A673 (cell line): ENCODE measurements at regions not wholly inside any gene's neighbourhood (a gene's known extent, or its start where the extent isn't known, plus 50 kb on each side); places are given as distances from the start of the nearest gene placed in this dataset.
"Not testable (repeated sequence)": the region's sequence is repeated elsewhere in the genome, so short reads cannot be mapped to it uniquely, and the experiment has no call there.

Experiments
- BruUV-seq: library from RNA; stranded (reverse); fragments of 400-500 nt; replicated peaks from 2 replicates; lab custom pipeline; 2021; lab: Mats Ljungman, UMichigan
- CTCF ChIA-PET: fragments of 300-600 bp; sonication (Branson Sonifier 250); formaldehyde crosslinking; loops from one replicate; lab custom pipeline; 2022; ENCODE audit warnings: antibody characterized with exemption; lab: Charles Lee
- POLR2A ChIA-PET: fragments of 300-600 bp; sonication (Branson Sonifier 250); formaldehyde crosslinking; loops from one replicate; lab custom pipeline; 2022; ENCODE audit warnings: antibody characterized with exemption; ENCODE audit not compliant: low non-redundant PET; lab: Charles Lee
- DNase-seq: peaks from one replicate; pipeline ENCODE4 v3.0.0-alpha.2; 2015; ENCODE audit warnings: low spot score
- H3K27ac ChIP-seq: fragments of 200-600 bp; sonication (generic); 2 replicates; pipeline ENCODE4 v1.5.1; 2016; ENCODE audit warnings: mixed run types, low read depth, mild to moderate bottlenecking, mixed read lengths, antibody characterized with exemption, low read length; ENCODE audit not compliant: poor library complexity, severe bottlenecking
- H3K27me3 ChIP-seq: fragments of 200-600 bp; sonication (generic); replicated peaks from 2 replicates; pipeline ENCODE4 v1.6.1; 2017; ENCODE audit warnings: mixed run types, low read depth, mild to moderate bottlenecking, mixed read lengths, antibody characterized with exemption, low read length; ENCODE audit not compliant: insufficient read depth, poor library complexity
- H3K36me3 ChIP-seq: fragments of 200-600 bp; sonication (generic); 2 replicates; pipeline ENCODE4 v1.6.1; 2016; ENCODE audit warnings: mixed run types, mild to moderate bottlenecking, mixed read lengths, antibody characterized with exemption, low read length; ENCODE audit not compliant: insufficient read depth, poor library complexity, severe bottlenecking
- H3K4me1 ChIP-seq: fragments of 200-600 bp; sonication (generic); 2 replicates; pipeline ENCODE4 v1.6.1; 2017; ENCODE audit warnings: mixed run types, mild to moderate bottlenecking, mixed read lengths, antibody characterized with exemption, low read length; ENCODE audit not compliant: insufficient read depth, poor library complexity, severe bottlenecking
- H3K4me3 ChIP-seq: fragments of 200-600 bp; sonication (generic); 2 replicates; pipeline ENCODE4 v1.5.1; 2016; ENCODE audit warnings: low read depth, mixed run types, mild to moderate bottlenecking, mixed read lengths, low read length; ENCODE audit not compliant: poor library complexity, severe bottlenecking
- H3K9me3 ChIP-seq: fragments of 200-600 bp; sonication (generic); 2 replicates; pipeline ENCODE4 v1.6.1; 2016; ENCODE audit warnings: mixed run types, low read depth, mild to moderate bottlenecking, mixed read lengths, antibody characterized with exemption, low read length; ENCODE audit not compliant: poor library complexity, severe bottlenecking
- CTCF ChIP-seq: fragments of 300-800, 200-600 bp; sonication (generic); conservative IDR thresholded peaks from 2 replicates; pipeline ENCODE4 v1.5.1; 2017; ENCODE audit warnings: low read depth, mild to moderate bottlenecking, antibody characterized with exemption, low read length, moderate library complexity, mixed read lengths
- EZH2 ChIP-seq: fragments of 200-600 bp; sonication (generic); IDR thresholded peaks from 2 replicates; pipeline ENCODE4 v1.6.1; 2017; ENCODE audit warnings: borderline replicate concordance, low read depth, mild to moderate bottlenecking, mixed read lengths, antibody characterized with exemption, low read length; ENCODE audit not compliant: poor library complexity, severe bottlenecking
- intact Hi-C: fragments of 100-400 bp; cut with micrococcal nuclease; formaldehyde crosslinking; loops from one replicate; pipeline ENCODE4 v1.10.0; 2022; ENCODE audit not compliant: unreplicated experiment

GRCh38 chr18:65206551-65207260 lies 544.1 kb upstream of the CDH7 start:
- Histone ChIP-seq H3K27me3 (no peaks in the 10 kb centered on the region), H3K4me1 (no peaks in the 10 kb centered on the region), H3K4me3 (no peak overlapping the region), H3K27ac (no peak overlapping the region), H3K36me3 (no peaks in the 10 kb centered on the region), H3K9me3 (no peaks in the 10 kb centered on the region)
- ChIA-PET POLR2A (no interaction called here), CTCF (no interaction called here)
- TF ChIP-seq EZH2, result no peak
- no peak for TF ChIP-seq CTCF
- DNase-seq, result no peak
- intact Hi-C loops, result no loop called here
- no TSS peak for BruUV-seq

GRCh38 chr18:65202091-65202490 lies 548.7 kb upstream of the CDH7 start:
- ChIA-PET CTCF (no interaction called here), POLR2A (no interaction called here)
- BruUV-seq, result no TSS peak

GRCh38 chr18:65175681-65176080 lies 575.1 kb upstream of the CDH7 start:
- H3K27me3 ChIP-seq, result no peaks in the 10 kb centered on the region
- CTCF ChIA-PET, result no interaction called here

More at GRCh38 chr18:65202091-65202490, 548.7 kb upstream of the CDH7 start:
- Histone ChIP-seq H3K4me1 (no peaks in the 10 kb centered on the region), H3K27me3 (no peaks in the 10 kb centered on the region), H3K27ac (no peak overlapping the region), H3K9me3 (no peaks in the 10 kb centered on the region), H3K36me3 (no peaks in the 10 kb centered on the region), H3K4me3 (no peak overlapping the region)
- no peak for DNase-seq
- intact Hi-C loops, result no loop called here
- TF ChIP-seq CTCF, result no peak
- TF ChIP-seq EZH2, result no peak

DNA sequence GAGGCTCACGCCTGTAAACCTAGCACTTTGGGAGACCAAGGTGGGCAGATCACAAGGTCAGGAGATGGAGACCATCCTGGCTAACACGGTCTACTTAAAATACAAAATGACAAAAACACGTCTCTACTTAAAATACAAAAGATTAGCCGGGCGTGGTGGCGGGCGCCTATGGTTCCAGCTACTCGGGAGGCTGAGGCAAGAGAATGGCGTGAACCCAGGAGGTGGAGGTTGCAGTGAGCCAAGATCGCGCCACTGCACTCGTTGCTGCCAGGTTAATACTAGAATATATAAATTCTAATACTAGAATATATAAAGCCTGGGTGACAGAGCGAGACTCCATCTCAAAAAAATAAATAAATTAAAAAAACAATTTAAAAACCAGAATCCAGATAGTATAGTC lies 588.7 kb upstream of the CDH7 start:
- DNase-seq, intact Hi-C loops, H3K4me1 ChIP-seq, POLR2A ChIA-PET, BruUV-seq, H3K9me3 ChIP-seq, CTCF ChIA-PET, H3K4me3 ChIP-seq, H3K36me3 ChIP-seq, H3K27ac ChIP-seq, H3K27me3 ChIP-seq: not testable (repeated sequence)

More at GRCh38 chr18:65175681-65176080, 575.1 kb upstream of the CDH7 start:
- no peak overlapping the region for H3K4me3 ChIP-seq
- intact Hi-C loops, result no loop called here
- H3K27ac ChIP-seq, result no peak overlapping the region
- POLR2A ChIA-PET, result interaction anchor here (0.6 kb wide), 1 partner anchor 72 kb away, joined by 3 read pairs; no protein-coding TSS in a partner anchor
- H3K9me3 ChIP-seq, result no peaks in the 10 kb centered on the region
- H3K4me1 ChIP-seq, result no peaks in the 10 kb centered on the region
- TF ChIP-seq EZH2 (no peak), CTCF (no peak)
- no peaks in the 10 kb centered on the region for H3K36me3 ChIP-seq
- BruUV-seq, result no TSS peak
- no peak for DNase-seq
